GM12878 (cell line): ENCODE measurements at regions not wholly inside any gene's neighbourhood (a gene's known extent, or its start where the extent isn't known, plus 50 kb on each side); places are given as distances from the start of the nearest gene placed in this dataset.

Experiments used
- ATAC-seq: fragments of 200-7000 bp; cut with Tn5 transposase; 3 replicates; pipeline ENCODE4 v1.9.1; 2020; ENCODE audit warnings: mild to moderate bottlenecking, moderate library complexity
- BruUV-seq: library from RNA; stranded (reverse); fragments of 400-500 nt; replicated peaks from 2 replicates; lab custom pipeline; 2021; lab: Mats Ljungman, UMichigan
- CTCF ChIA-PET: fragments of 300-600 bp; sonication (Branson Sonifier 250); formaldehyde crosslinking; extraction: SDS; loops from one replicate; lab custom pipeline; 2021; ENCODE audit warnings: inconsistent platforms; lab: Yijun Ruan, JAX
- POLR2A ChIA-PET: fragments of 350-600 bp; formaldehyde crosslinking; extraction: SDS; loops from one replicate; lab custom pipeline; 2021; ENCODE audit warnings: inconsistent platforms; lab: Charles Lee
- RAD21 ChIA-PET: fragments of 300-600 bp; sonication (Branson Sonifier 250); formaldehyde crosslinking; loops from one replicate; lab custom pipeline; 2023; ENCODE audit warnings: antibody characterized with exemption; ENCODE audit not compliant: unreplicated experiment; lab: Charles Lee
- SMC1A ChIA-PET: fragments of 300-600 bp; sonication (Branson Sonifier 250); formaldehyde crosslinking; loops from one replicate; lab custom pipeline; 2023; ENCODE audit not compliant: unreplicated experiment, uncharacterized antibody; lab: Charles Lee
- DNase-seq: peaks from one replicate; pipeline ENCODE4 v3.0.0-alpha.2; 2011; ENCODE audit warnings: low read depth, low spot score
- FAIRE-seq: peaks from 3 replicates; lab custom pipeline; 2011; peaks lifted over from hg19 to GRCh38; lab: Jason Lieb, UNC
- H2AFZ ChIP-seq: 2 replicates; pipeline ENCODE4 v1.6.0; 2011; ENCODE audit warnings: low read depth, low read length, control low read depth; ENCODE audit not compliant: control insufficient read depth
- H3K27ac ChIP-seq: 2 replicates; pipeline ENCODE4 v1.5.1; 2011; ENCODE audit warnings: control low read depth; ENCODE audit not compliant: control insufficient read depth, insufficient read depth
- H3K27me3 ChIP-seq, 2 experiments: replicated peaks in 1 of 2; 2 replicates each; pipeline versions ENCODE4 v1.6.0 to v1.6.1; 2011; ENCODE audit warnings: low read length in 1 of 2; ENCODE audit not compliant: control insufficient read depth in 2 of 2, insufficient read depth in 2 of 2
- H3K36me3 ChIP-seq, 2 experiments: 2 replicates each; pipeline ENCODE4 v1.5.1; 2011; ENCODE audit warnings: low read length in 1 of 2; ENCODE audit not compliant: control insufficient read depth in 2 of 2, insufficient read depth in 2 of 2
- H3K4me1 ChIP-seq: 2 replicates; pipeline ENCODE4 v1.6.1; 2011; ENCODE audit warnings: mild to moderate bottlenecking, low read length, moderate library complexity, mixed read lengths; ENCODE audit not compliant: control insufficient read depth, insufficient read depth
- H3K4me2 ChIP-seq: 2 replicates; pipeline ENCODE4 v1.6.0; 2011; ENCODE audit warnings: control low read depth; ENCODE audit not compliant: control insufficient read depth, insufficient read depth
- H3K4me3 ChIP-seq: fragments of 200-600 bp; sonication (generic); 2 replicates; pipeline ENCODE4 v1.5.1; 2016
- H3K79me2 ChIP-seq: 2 replicates; pipeline ENCODE4 v1.6.0; 2011; ENCODE audit warnings: low read length; ENCODE audit not compliant: control insufficient read depth, insufficient read depth
- H3K9ac ChIP-seq: 2 replicates; pipeline ENCODE4 v1.8.0; 2011; ENCODE audit warnings: low read length, control low read depth, mixed read lengths; ENCODE audit not compliant: control insufficient read depth, insufficient read depth
- H3K9me3 ChIP-seq: replicated peaks from 3 replicates; pipeline ENCODE4 v1.5.1; 2011; ENCODE audit warnings: mild to moderate bottlenecking, low read length; ENCODE audit not compliant: control insufficient read depth, insufficient read depth
- H4K20me1 ChIP-seq: 2 replicates; pipeline ENCODE4 v1.6.0; 2011; ENCODE audit not compliant: control insufficient read depth, insufficient read depth
- ATF3 ChIP-seq: IDR thresholded peaks from 2 replicates; pipeline ENCODE4 v1.6.1; 2011; ENCODE audit warnings: low read depth, mild to moderate bottlenecking, low read length, moderate library complexity, borderline replicate concordance; ENCODE audit errors: extremely low read depth
- BACH1 ChIP-seq: fragments of 450-650 bp; IDR thresholded peaks from 2 replicates; pipeline ENCODE4 v1.6.1; 2017; ENCODE audit warnings: mild to moderate bottlenecking, borderline replicate concordance
- CREM ChIP-seq: IDR thresholded peaks from 2 replicates; pipeline ENCODE4 v1.6.1; 2014; ENCODE audit warnings: antibody characterized with exemption, low read depth
- ELK1 ChIP-seq: IDR thresholded peaks from 2 replicates; pipeline ENCODE4 v1.6.1; 2012; ENCODE audit warnings: low read depth, low read length, improper control_type of control experiment
- FOXM1 ChIP-seq: IDR thresholded peaks from 2 replicates; pipeline ENCODE4 v1.6.1; 2012; ENCODE audit warnings: low read depth, mild to moderate bottlenecking, inconsistent platforms, low read length, moderate library complexity
- GATAD2B ChIP-seq: fragments of 450-650 bp; conservative IDR thresholded peaks from 2 replicates; pipeline ENCODE4 v1.6.1; 2017; ENCODE audit warnings: low read depth, mild to moderate bottlenecking, moderate library complexity
- MYC ChIP-seq: IDR thresholded peaks from 2 replicates; pipeline ENCODE4 v1.6.1; 2011; ENCODE audit warnings: mild to moderate bottlenecking, low read length, moderate library complexity, inconsistent platforms; ENCODE audit not compliant: insufficient read depth, insufficient replicate concordance, insufficient read length, severe bottlenecking
- NBN ChIP-seq: fragments of 450-650 bp; IDR thresholded peaks from 2 replicates; pipeline ENCODE4 v1.6.1; 2016
- NR2C1 ChIP-seq: fragments of 450-650 bp; IDR thresholded peaks from 2 replicates; pipeline ENCODE4 v1.6.1; 2017; ENCODE audit warnings: antibody characterized with exemption, mild to moderate bottlenecking, moderate library complexity
- STAT3 ChIP-seq: IDR thresholded peaks from 2 replicates; pipeline ENCODE4 v1.6.1; 2011; ENCODE audit warnings: low read depth, low read length, improper control_type of control experiment
- ZBTB33 ChIP-seq: fragments of 450-650 bp; IDR thresholded peaks from 2 replicates; pipeline ENCODE4 v1.6.1; 2017; ENCODE audit warnings: mild to moderate bottlenecking
- ZNF24 ChIP-seq: fragments of 450-650 bp; IDR thresholded peaks from 2 replicates; pipeline ENCODE4 v1.6.1; 2017; ENCODE audit warnings: antibody characterized with exemption, mild to moderate bottlenecking
- ZNF622 ChIP-seq: fragments of 450-650 bp; IDR thresholded peaks from 2 replicates; pipeline ENCODE4 v1.6.1; 2017; ENCODE audit warnings: mild to moderate bottlenecking, inconsistent platforms
- WGBS: methylation state at CpG from one replicate; pipeline ENCODE4 v1.1.6; 2016; ENCODE audit warnings: low lambda C conversion rate; ENCODE audit not compliant: insufficient replicate concordance, insufficient coverage; ENCODE audit errors: missing lambda C conversion rate; 5-methylcytosine and 5-hydroxymethylcytosine counted together
- in situ Hi-C: fragments of 300-500 bp; cut with MboI; formaldehyde crosslinking; loops from 9 replicates; pipeline ENCODE4 v1.14.3; 2018; ENCODE audit warnings: mixed read lengths
- intact Hi-C: fragments of 100-400 bp; cut with micrococcal nuclease; formaldehyde crosslinking; loops from one replicate; pipeline ENCODE4 v1.14.2; 2022; ENCODE audit not compliant: unreplicated experiment

- ATAC-seq (no peak), FAIRE-seq (peak; percentile 13), DNase-seq (no peak)
- RAD21 ChIA-PET: interaction anchor here (0.7 to 1.4 kb wide), 2 partner anchors 25 to 165 kb away, joined by 3 to 4 read pairs; no protein-coding TSS in a partner anchor
- BruUV-seq: no TSS peak
- intact Hi-C loops (no loop called here), in situ Hi-C loops (no loop called here)
- 97% methylated on average over 3 of the region's 3 CpGs for WGBS
- H3K9ac ChIP-seq: no peak overlapping the region
- no peak overlapping the region for H2AFZ ChIP-seq
- no peak overlapping the region for H3K27ac ChIP-seq
- TF ChIP-seq NR2C1: no peak
- TF ChIP-seq MYC: no peak
- TF ChIP-seq ATF3: no peak
- TF ChIP-seq BACH1: no peak
- no peak for TF ChIP-seq ELK1
- TF ChIP-seq NBN: no peak
- no peak for TF ChIP-seq ZNF24
- TF ChIP-seq CREM: no peak
- TF ChIP-seq ZBTB33: no peak
- no peak for TF ChIP-seq FOXM1
- TF ChIP-seq ZNF622: no peak
- TF ChIP-seq STAT3: no peak
- no peak for TF ChIP-seq GATAD2B
- H3K9me3 ChIP-seq: no peaks in the 10 kb centered on the region
- POLR2A ChIA-PET: no interaction called here
- H3K4me3 ChIP-seq: no peak overlapping the region
- H3K4me1 ChIP-seq: no peaks in the 10 kb centered on the region; the same call in 1 of the 2 replicates
- no peaks in the 10 kb centered on the region for H3K27me3 ChIP-seq
- no peaks in the 10 kb centered on the region for H3K79me2 ChIP-seq
- H3K4me2 ChIP-seq: no peak overlapping the region
- CTCF ChIA-PET: no interaction called here
- no peaks in the 10 kb centered on the region for H3K36me3 ChIP-seq
- SMC1A ChIA-PET: interaction anchor here (1.1 to 1.5 kb wide), 2 partner anchors 23 to 27 kb away, joined by 3 to 7 read pairs; no protein-coding TSS in a partner anchor
- H4K20me1 ChIP-seq: no peaks in the 10 kb centered on the region
These were observed 53.7 kb upstream of the ATP11B start for GRCh38 chr3:182739619-182740018.
